ENCODE measurements at regions not wholly inside any gene's neighbourhood (a gene's known extent, or its start where the extent isn't known, plus 50 kb on each side); places are given as distances from the start of the nearest gene placed in this dataset.

DNA sequence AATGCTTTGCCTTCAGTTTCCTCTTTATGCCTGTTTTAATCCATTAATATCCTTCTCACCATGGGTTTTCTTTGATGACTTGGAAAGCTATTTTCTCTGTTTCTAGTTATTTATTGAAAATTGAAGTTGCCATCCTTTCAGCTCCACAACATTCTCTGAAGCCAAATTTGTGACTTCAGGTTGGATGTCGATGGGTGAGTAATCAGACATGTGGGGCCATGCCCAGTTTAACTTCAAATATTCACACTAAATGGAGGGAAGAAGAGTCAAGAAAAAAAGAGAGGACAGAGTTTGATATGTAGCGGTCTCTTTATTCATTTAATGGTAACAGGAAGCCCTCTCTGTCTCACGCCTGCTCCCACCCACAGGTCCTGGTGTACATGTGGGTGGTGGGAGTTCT lies 89.1 kb upstream of the RIPOR2 start:
- no peak for TF ChIP-seq FOXA1 (IDR thresholded peaks at IDR 0.05)
- TF ChIP-seq HDGF (IDR thresholded peaks at IDR 0.05; ENCODE audit: borderline replicate concordance) = no peak
- TF ChIP-seq SUZ12 (IDR thresholded peaks at IDR 0.05) = no peak
- no peak for TF ChIP-seq FOXK2 (IDR thresholded peaks at IDR 0.05)
- TF ChIP-seq NFRKB (IDR thresholded peaks at IDR 0.05) = no peak
- no peak for TF ChIP-seq BHLHE40 (IDR thresholded peaks at IDR 0.05; ENCODE audit: borderline replicate concordance)
- no peak for TF ChIP-seq ELF4 (IDR thresholded peaks at IDR 0.05)
